Stomach (tissue), 8 donors: ENCODE measurements at regions not wholly inside any gene's neighbourhood (a gene's known extent, or its start where the extent isn't known, plus 50 kb on each side); places are given as distances from the start of the nearest gene placed in this dataset.

Source experiments
- DNase-seq, 2 donors: peaks; one replicate each; pipeline versions ENCODE4 v3.0.0 to v3.0.0-alpha.2; 2013 to 2019
- H3K27ac ChIP-seq, 5 donors: fragments of 200-600 bp in 4 of 5; sonication (generic) in 4 of 5; one replicate each; pipeline ENCODE4 v1.5.1; 2013 to 2019; ENCODE audit warnings: mild to moderate bottlenecking in 1 of 5, moderate library complexity in 1 of 5
- H3K27me3 ChIP-seq, 3 donors: fragments of 200-600 bp; sonication (generic); one replicate each; pipeline ENCODE4 v1.5.1; 2017 to 2019; ENCODE audit warnings: mixed run types in 1 of 3
- H3K36me3 ChIP-seq, 4 donors: fragments of 200-600 bp; sonication (generic); 1 replicate in 3 of 4; 2 replicates in 1 of 4; pipeline ENCODE4 v1.5.1; 2016 to 2019
- H3K4me1 ChIP-seq, 4 donors: fragments of 200-600 bp; sonication (generic); one replicate each; pipeline ENCODE4 v1.5.1; 2016 to 2019
- H3K4me3 ChIP-seq, 4 donors: fragments of 200-600 bp; sonication (generic) in 3 of 4; one replicate each; pipeline ENCODE4 v1.5.1; 2016 to 2019; ENCODE audit warnings: mild to moderate bottlenecking in 1 of 4
- H3K9me3 ChIP-seq, 4 donors: fragments of 200-600 bp; sonication (generic); one replicate each; pipeline ENCODE4 v1.5.1; 2016 to 2019
- CTCF ChIP-seq, 7 experiments: fragments of 450-650 bp in 4 of 7; fragments of 200-600 bp in 3 of 7; sonication (generic) in 3 of 7; IDR thresholded peaks; one replicate each; pipeline ENCODE4 v1.5.1; 2016 to 2019; ENCODE audit warnings: antibody characterized with exemption in 7 of 7, control low read depth in 2 of 7, mild to moderate bottlenecking in 1 of 7
- EP300 ChIP-seq: sonication (generic); formaldehyde crosslinking; IDR thresholded peaks from one replicate; pipeline ENCODE4 v1.6.1; 2017; ENCODE audit warnings: antibody characterized with exemption
- POLR2A ChIP-seq, 4 donors: fragments of 450-650 bp; IDR thresholded peaks; one replicate each; pipeline ENCODE4 v1.6.1; 2016; ENCODE audit warnings: antibody characterized with exemption in 4 of 4, control low read depth in 2 of 4, mild to moderate bottlenecking in 1 of 4, moderate library complexity in 1 of 4
- POLR2AphosphoS5 ChIP-seq, 3 donors: sonication (generic); formaldehyde crosslinking; IDR thresholded peaks; one replicate each; pipeline ENCODE4 v1.6.1; 2016; ENCODE audit warnings: antibody characterized with exemption in 3 of 3
- WGBS, 5 donors: extraction: QIAGEN DNeasy Blood & Tissue Kit in 3 of 5; methylation state at CpG; one replicate each; pipeline versions ENCODE4 v1.1.5 to v1.1.7; 2013 to 2018; 5-methylcytosine and 5-hydroxymethylcytosine counted together
- intact Hi-C: fragments of 100-400 bp; cut with DNase I; formaldehyde crosslinking; loops from one replicate; pipeline ENCODE4 v1.15.1; 2023; ENCODE audit warnings: low total_unique reads
- donor health status: healthy with polysubstance abuse.
- donor health status: Bipolar disorder and iron deficiency.
- donor health status: healthy.

GRCh38 chrX:46330513-46330912, 214.7 kb downstream of the ZNF674 start:
- Histone ChIP-seq H3K36me3 (no peaks in the 10 kb centered on the region), H3K27ac (no peak overlapping the region), H3K4me3 (no peak overlapping the region), H3K9me3 (peaks cover 0 to 16% (median 3%) of the 10 kb centered on the region in 4 donors), H3K27me3 (peaks cover 0 to 15% (median 0%) of the 10 kb centered on the region in 3 donors), H3K4me1 (peaks cover 0 to 5% (median 0%) of the 10 kb centered on the region in 4 donors)
- TF ChIP-seq CTCF (IDR thresholded peaks at IDR 0.05): no peak
- TF ChIP-seq EP300: no peak
- TF ChIP-seq POLR2AphosphoS5 (IDR thresholded peaks at IDR 0.05): no peak
- no peak for TF ChIP-seq POLR2A (IDR thresholded peaks at IDR 0.05)
- DNase-seq: no peak
- WGBS, 5 donors: 52 to 94% (median 82%) methylated on average over 2 of the region's 2 CpGs
- intact Hi-C loops: no loop called here

- intact Hi-C loops: no loop called here
- peaks cover 0 to 5% (median 0%) of the 10 kb centered on the region in 4 donors for H3K4me1 ChIP-seq
- no peak overlapping the region for H3K4me3 ChIP-seq
- TF ChIP-seq EP300: no peak
- TF ChIP-seq POLR2AphosphoS5 (IDR thresholded peaks at IDR 0.05): no peak
- H3K36me3 ChIP-seq: no peaks in the 10 kb centered on the region
- no peak for DNase-seq
- H3K27me3 ChIP-seq: peaks cover 0 to 9% (median 0%) of the 10 kb centered on the region in 3 donors
- 67 to 88% (median 75%) methylated on average over 1 of the region's 1 CpG for WGBS, 5 donors
- H3K9me3 ChIP-seq: peaks cover 0 to 12% (median 3%) of the 10 kb centered on the region in 4 donors
- H3K27ac ChIP-seq: peak overlapping the region in 1 of 5 donors; percentile 77
These were observed 217.1 kb downstream of the ZNF674 start for GRCh38 chrX:46328133-46328532.

DNA sequence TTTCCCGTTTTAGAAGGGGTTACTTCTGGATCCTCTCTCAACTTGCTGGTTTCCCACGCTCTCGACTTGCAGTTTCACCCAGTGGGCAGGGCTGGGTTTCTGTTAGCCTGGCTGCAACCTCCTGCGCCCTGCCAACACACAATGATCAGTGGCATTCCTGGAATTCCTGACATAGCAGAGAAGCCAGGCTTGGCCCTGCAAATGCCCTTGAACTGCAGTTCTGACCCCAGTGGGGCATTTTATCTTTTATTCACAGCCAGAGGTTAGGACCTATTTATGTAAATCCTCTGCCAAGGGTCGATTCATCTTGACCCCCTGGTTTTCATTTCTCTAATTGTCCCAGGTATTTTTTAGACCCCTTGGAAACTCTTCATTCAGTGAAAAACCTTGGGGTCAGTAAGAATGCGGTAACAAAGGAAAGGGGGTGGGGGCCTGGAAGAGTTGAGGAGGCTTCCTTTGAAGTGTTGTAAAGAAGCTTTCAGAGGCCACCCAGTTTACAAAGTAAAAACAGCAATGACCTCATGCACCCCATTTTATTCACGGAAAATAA, 217.6 kb downstream of the ZNF674 start:
- peak overlapping the region in 3 of 5 donors; percentile 67 to 77 (median 71) for H3K27ac ChIP-seq
- WGBS, 5 donors: 24 to 33% (median 27%) methylated on average over 7 of the region's 7 CpGs
- H3K36me3 ChIP-seq: no peaks in the 10 kb centered on the region
- H3K4me3 ChIP-seq: no peak overlapping the region
- H3K4me1 ChIP-seq: peaks cover 0 to 5% (median 0%) of the 10 kb centered on the region in 4 donors
- peaks cover 0 to 12% (median 3%) of the 10 kb centered on the region in 4 donors for H3K9me3 ChIP-seq
- intact Hi-C loops: no loop called here
- TF ChIP-seq EP300: no peak
- TF ChIP-seq POLR2AphosphoS5 (IDR thresholded peaks at IDR 0.05): peak in 1 of 3 donors; percentile 12
- TF ChIP-seq CTCF (IDR thresholded peaks at IDR 0.05): no peak
- TF ChIP-seq POLR2A (IDR thresholded peaks at IDR 0.05): no peak
- DNase-seq: peak; percentile 51 to 68
- peaks cover 0 to 9% (median 0%) of the 10 kb centered on the region in 3 donors for H3K27me3 ChIP-seq

DNA sequence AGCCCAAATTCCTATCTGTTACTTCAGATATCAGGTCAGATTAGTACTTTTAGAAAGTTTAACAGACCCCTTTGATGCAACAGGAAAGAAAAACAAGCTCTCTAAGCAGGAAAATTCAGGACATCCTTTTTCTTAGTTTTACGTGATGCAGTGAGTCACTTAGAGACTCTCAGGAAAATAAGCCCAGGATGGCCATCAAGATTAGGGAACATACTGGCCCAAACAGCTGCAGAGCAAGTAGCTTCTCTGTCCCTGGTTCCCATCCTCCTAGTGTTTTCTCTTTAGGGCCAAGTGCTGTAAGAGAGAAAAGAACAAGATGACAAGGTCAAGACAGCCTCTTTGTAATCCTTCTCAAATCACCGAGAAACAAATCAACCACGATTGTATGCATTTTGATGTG, 219.1 kb downstream of the ZNF674 start:
- no peak for DNase-seq
- Histone ChIP-seq H3K27ac (peak overlapping the region in 3 of 5 donors; percentile 54 to 77 (median 71)), H3K27me3 (peaks cover 0 to 5% (median 0%) of the 10 kb centered on the region in 3 donors), H3K9me3 (peaks cover 0 to 12% (median 3%) of the 10 kb centered on the region in 4 donors), H3K4me3 (no peak overlapping the region), H3K4me1 (peaks cover 0 to 5% (median 0%) of the 10 kb centered on the region in 4 donors), H3K36me3 (no peaks in the 10 kb centered on the region)
- WGBS, 5 donors: 35 to 56% (median 52%) methylated on average over 3 of the region's 3 CpGs
- intact Hi-C loops: no loop called here
- TF ChIP-seq CTCF (IDR thresholded peaks at IDR 0.05) (no peak), EP300 (no peak), POLR2A (IDR thresholded peaks at IDR 0.05) (no peak), POLR2AphosphoS5 (IDR thresholded peaks at IDR 0.05) (no peak)

DNA sequence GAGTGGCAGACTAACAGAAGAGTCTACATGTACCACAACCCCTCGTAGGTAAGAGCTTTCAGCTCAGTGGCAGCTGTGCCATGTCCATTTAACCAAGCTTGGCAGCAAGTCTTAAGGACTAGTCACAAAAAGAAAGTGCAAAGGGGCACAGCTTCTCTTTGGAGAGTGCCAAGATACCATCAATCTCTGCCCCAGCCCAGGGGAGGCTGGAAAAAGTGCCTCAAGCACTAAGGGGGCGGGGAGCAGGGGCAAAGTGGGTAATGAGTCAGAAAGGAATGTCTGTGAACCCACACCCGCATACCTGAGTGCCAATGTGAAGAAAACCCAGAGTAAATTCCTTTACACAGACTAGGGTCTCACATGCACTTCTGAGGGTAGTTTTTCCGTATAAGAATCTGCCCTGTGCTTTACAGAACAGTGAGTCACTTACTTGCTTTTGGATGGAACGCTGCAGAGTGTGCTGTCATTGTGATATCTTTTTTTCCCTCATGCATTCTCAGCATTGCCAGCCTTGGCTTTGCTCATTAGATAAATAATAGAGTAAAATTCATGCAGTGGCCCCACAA, 219.8 kb downstream of the ZNF674 start:
- Histone ChIP-seq H3K36me3 (no peaks in the 10 kb centered on the region), H3K4me1 (peaks cover 0 to 5% (median 0%) of the 10 kb centered on the region in 4 donors), H3K27me3 (peaks cover 0 to 5% (median 0%) of the 10 kb centered on the region in 3 donors), H3K4me3 (no peak overlapping the region), H3K9me3 (peaks cover 0 to 12% (median 3%) of the 10 kb centered on the region in 4 donors), H3K27ac (peak overlapping the region in 2 of 5 donors; percentile 54 to 77)
- TF ChIP-seq POLR2A (IDR thresholded peaks at IDR 0.05): no peak
- no peak for TF ChIP-seq CTCF (IDR thresholded peaks at IDR 0.05)
- TF ChIP-seq POLR2AphosphoS5 (IDR thresholded peaks at IDR 0.05): no peak
- TF ChIP-seq EP300: no peak
- intact Hi-C loops: no loop called here
- DNase-seq: peak in 1 of 2 donors; percentile 39
- WGBS, 5 donors: 24 to 37% (median 30%) methylated on average over 5 of the region's 5 CpGs
